SH-SY5Y (cell line): ENCODE measurements at regions not wholly inside any gene's neighbourhood (a gene's known extent, or its start where the extent isn't known, plus 50 kb on each side); places are given as distances from the start of the nearest gene placed in this dataset.

ENCODE experiments used
- GATA2 ChIP-seq: IDR thresholded peaks from 2 replicates; pipeline ENCODE4 v1.6.1; 2011; ENCODE audit warnings: mild to moderate bottlenecking, low read depth, low read length
- GATA3 ChIP-seq: IDR thresholded peaks from 2 replicates; pipeline ENCODE4 v1.6.1; 2011; ENCODE audit warnings: low read depth, mild to moderate bottlenecking, low read length, moderate library complexity

GRCh38 chr11:134468081-134468668 lies 56.1 kb upstream of the B3GAT1 start:
- TF ChIP-seq GATA2 (no peak), GATA3 (no peak)

DNA sequence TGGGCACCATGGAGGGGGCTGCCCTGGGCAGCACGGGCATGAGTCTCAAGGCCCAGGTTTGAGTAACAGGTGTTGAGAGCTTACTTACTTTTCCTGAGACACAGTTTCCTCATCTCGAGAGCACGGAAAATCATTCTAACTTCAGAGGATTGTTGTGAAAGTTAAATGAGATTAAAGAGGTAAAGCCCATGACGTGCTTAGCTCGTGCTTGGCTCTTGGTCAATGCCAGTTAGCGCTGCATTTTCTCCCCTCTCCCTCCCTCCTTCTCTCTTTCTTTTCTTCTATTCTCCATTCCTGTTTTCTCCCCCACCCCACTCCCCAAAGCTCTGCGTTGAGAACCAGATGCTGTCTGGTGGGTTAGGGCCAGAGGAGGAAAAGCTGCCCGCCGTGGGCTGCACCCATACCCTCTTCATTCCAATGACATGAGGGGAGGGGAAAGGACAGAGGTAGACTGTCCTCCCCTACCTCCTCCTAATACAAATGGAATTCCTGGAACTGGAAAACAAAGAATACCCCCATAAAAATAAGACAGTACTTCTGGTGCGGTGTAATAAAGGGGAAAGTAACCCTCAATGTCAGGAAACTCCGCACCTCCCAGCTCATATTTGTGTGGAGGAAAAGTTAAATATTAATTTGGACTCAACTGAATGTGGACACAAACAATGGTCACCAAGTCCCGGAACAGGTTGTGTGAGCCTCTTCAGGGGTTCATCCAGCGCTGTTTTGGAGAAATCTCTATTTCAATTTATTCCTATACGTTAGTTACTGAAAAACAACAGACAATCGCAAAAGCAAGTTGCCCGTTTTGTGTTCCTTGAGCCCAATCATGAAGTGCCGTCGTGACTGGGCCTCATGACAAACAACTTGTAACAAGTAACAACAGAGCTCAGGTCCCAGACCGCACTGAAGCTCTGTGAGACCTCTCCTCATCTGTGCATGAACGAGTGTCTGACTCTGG lies 54.8 kb upstream of the B3GAT1 start:
- TF ChIP-seq GATA3 (no peak), GATA2 (no peak)

DNA sequence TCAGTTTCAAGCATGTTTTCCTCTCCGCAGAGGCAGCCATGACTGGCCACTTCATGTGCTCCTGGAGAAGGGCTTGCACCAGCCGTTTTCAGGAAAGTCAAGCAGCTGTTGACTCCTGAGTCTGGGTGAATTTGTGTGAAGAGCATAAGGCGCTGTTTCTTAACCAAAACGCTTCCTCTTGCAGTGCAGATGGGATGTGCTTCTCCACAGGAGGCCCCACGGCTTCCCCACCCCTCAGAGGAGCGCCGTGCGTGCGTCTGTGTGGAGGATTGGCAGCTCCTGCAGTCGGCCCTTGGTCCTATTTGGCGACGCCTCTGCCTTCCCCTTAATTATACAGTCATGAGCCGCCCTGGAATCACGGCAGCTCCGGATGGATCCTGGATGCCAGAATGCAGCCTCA lies 54.1 kb upstream of the B3GAT1 start:
- TF ChIP-seq GATA3 (no peak), GATA2 (no peak)

DNA sequence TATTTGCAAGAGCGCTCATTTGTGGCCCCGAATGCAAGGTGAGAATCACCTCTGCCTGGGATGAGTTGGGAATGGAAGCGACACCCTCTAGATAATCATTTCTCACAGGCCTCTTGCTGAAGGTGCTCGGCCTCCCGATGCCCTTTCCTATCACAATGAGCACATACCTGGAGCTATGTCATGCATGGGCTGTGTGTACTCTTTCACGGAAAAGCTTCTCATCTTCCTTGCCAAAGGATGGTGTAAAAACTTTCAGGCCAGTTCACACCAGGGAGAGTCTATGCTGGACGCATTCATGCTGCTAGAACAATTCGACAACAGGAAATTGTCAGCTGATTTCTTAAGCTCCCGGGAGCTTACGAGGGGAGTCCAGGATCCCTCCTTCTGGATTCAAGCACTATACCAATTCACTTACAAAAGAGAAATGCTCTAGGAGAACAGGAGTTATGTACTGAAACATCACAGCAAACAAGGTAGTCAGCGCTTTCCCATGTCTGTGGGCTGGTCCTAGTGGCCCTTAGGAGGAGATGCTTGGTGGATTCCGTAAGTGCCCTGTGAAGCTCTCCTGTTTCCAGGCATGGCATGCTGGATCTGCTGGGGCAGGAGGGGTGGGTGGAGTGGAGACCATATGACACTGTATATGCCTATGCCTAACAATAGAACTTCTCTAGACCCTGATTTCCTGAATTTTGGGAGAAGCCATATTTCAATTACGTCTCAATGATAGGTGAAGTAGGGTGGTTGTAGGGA lies 53.1 kb upstream of the B3GAT1 start:
- no peak for TF ChIP-seq GATA2
- TF ChIP-seq GATA3, result no peak

- TF ChIP-seq GATA3 (no peak), GATA2 (no peak)
Observed at GRCh38 chr11:134464196-134464595, 52.2 kb upstream of the B3GAT1 start.

GRCh38 chr11:134463716-134464115 lies 51.7 kb upstream of the B3GAT1 start:
- TF ChIP-seq GATA2, result no peak
- TF ChIP-seq GATA3, result no peak
